Uterus (tissue), 2 donors: ENCODE measurements at regions not wholly inside any gene's neighbourhood (a gene's known extent, or its start where the extent isn't known, plus 50 kb on each side); places are given as distances from the start of the nearest gene placed in this dataset.

Experiments
- CTCF ChIP-seq, 4 experiments: fragments of 200-600 bp in 2 of 4; fragments of 450-650 bp in 2 of 4; sonication (generic) in 2 of 4; IDR thresholded peaks; one replicate each; pipeline ENCODE4 v1.5.1; 2016 to 2019; ENCODE audit warnings: antibody characterized with exemption in 4 of 4, mild to moderate bottlenecking in 2 of 4, moderate library complexity in 1 of 4
- POLR2A ChIP-seq, 2 donors: fragments of 450-650 bp; IDR thresholded peaks; one replicate each; pipeline ENCODE4 v1.6.1; 2016; ENCODE audit warnings: antibody characterized with exemption in 2 of 2, mild to moderate bottlenecking in 1 of 2, moderate library complexity in 1 of 2

GRCh38 chr9:31140316-31140715 lies 1244.1 kb upstream of the ACO1 start:
- TF ChIP-seq CTCF (IDR thresholded peaks at IDR 0.05) (no peak), POLR2A (IDR thresholded peaks at IDR 0.05) (no peak)
